NB4 (cell line): ENCODE measurements at regions not wholly inside any gene's neighbourhood (a gene's known extent, or its start where the extent isn't known, plus 50 kb on each side); places are given as distances from the start of the nearest gene placed in this dataset.

Experiments used
- POLR2A ChIP-seq: IDR thresholded peaks from 2 replicates; pipeline ENCODE4 v1.6.1; 2011; ENCODE audit warnings: mild to moderate bottlenecking; ENCODE audit not compliant: insufficient read length; ENCODE audit errors: extremely low read depth
- TF ChIP-seq, protein P1 (sequence below): IDR thresholded peaks from one replicate; pipeline ENCODE4 v1.5.1; 2012; ENCODE audit warnings: low read depth, low read length

DNA sequence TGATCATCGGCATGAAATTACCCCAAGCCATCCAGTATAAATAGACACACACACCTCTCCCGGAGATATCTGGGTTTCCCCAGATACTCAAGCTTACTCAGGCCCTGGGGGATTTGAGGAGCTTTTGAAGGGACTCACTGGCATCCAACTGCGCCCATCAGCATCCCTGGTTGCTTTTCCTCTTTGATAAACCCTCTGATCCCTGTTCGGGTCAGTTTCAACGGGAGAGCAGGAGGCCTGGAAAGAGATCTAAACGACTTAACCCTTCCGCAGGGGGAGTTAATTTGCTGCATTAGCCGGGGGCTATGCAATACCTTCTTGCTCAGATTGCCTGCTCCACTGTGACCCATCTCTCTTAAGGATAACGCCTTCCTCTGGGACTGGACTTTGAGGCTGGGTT, 76.6 kb downstream of the MAF start:
- TF ChIP-seq, protein P1, sequence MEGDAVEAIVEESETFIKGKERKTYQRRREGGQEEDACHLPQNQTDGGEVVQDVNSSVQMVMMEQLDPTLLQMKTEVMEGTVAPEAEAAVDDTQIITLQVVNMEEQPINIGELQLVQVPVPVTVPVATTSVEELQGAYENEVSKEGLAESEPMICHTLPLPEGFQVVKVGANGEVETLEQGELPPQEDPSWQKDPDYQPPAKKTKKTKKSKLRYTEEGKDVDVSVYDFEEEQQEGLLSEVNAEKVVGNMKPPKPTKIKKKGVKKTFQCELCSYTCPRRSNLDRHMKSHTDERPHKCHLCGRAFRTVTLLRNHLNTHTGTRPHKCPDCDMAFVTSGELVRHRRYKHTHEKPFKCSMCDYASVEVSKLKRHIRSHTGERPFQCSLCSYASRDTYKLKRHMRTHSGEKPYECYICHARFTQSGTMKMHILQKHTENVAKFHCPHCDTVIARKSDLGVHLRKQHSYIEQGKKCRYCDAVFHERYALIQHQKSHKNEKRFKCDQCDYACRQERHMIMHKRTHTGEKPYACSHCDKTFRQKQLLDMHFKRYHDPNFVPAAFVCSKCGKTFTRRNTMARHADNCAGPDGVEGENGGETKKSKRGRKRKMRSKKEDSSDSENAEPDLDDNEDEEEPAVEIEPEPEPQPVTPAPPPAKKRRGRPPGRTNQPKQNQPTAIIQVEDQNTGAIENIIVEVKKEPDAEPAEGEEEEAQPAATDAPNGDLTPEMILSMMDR: no peak
- TF ChIP-seq POLR2A: no peak
